ENCODE measurements at regions not wholly inside any gene's neighbourhood (a gene's known extent, or its start where the extent isn't known, plus 50 kb on each side); places are given as distances from the start of the nearest gene placed in this dataset.

DNA sequence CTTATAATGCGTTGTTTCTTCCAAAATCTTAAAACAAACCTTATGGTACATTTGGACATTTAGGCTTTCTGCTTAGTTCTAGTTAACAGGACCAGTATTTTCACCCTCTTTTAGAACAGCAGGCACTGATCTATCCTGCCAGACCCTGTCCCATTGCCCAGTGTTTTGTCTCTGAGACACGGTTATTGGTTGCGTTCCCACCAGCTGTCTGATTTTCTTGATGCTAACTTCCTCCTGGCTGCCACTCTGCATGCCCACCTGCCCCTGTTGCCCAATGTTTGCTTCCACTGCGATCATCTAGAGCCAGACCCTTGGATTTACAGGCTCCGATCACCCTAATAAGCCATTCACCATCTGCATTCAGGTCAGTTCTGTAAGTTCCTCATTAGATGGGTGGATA, 506.0 kb upstream of the CDH6 start:
- H3K27me3 ChIP-seq: no peaks in the 10 kb centered on the region
- no peak for DNase-seq (ENCODE audit: extremely low spot score)
- no peak overlapping the region for H3K27ac ChIP-seq (replicated peaks in 1 of 4)
- intact Hi-C loops (cut with DNase I): no loop called here
- 73% methylated on average over 5 of the region's 5 CpGs for whole genome bisulfite sequencing
- H3K4me3 ChIP-seq: no peak overlapping the region
- no peak for TF ChIP-seq POLR2A (IDR thresholded peaks at IDR 0.05; ENCODE audit: low read depth)
- H3K9me3 ChIP-seq: no peaks in the 10 kb centered on the region
- no peaks in the 10 kb centered on the region for H3K4me1 ChIP-seq
- no peaks in the 10 kb centered on the region for H3K36me3 ChIP-seq

DNA sequence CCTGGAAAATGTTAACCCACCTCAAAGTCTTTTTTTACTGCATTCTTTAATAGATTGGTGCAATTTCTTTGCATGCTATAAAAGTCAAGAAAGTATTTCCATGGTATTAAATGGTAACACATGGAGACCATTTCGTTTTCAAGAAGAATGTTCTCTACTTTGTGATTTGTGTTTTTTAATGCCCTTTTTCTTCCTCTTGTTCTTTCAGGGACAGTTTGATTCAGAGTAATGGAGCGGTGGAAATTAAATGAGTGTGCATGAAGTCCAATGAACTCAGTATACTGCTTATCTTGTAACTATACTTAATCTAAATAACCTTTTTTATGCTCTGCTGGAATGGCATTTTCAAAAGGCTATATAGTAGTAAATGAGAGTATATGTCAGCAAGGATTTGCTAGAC, 507.0 kb upstream of the CDH6 start:
- no peak overlapping the region for H3K4me3 ChIP-seq
- TF ChIP-seq, protein P1, sequence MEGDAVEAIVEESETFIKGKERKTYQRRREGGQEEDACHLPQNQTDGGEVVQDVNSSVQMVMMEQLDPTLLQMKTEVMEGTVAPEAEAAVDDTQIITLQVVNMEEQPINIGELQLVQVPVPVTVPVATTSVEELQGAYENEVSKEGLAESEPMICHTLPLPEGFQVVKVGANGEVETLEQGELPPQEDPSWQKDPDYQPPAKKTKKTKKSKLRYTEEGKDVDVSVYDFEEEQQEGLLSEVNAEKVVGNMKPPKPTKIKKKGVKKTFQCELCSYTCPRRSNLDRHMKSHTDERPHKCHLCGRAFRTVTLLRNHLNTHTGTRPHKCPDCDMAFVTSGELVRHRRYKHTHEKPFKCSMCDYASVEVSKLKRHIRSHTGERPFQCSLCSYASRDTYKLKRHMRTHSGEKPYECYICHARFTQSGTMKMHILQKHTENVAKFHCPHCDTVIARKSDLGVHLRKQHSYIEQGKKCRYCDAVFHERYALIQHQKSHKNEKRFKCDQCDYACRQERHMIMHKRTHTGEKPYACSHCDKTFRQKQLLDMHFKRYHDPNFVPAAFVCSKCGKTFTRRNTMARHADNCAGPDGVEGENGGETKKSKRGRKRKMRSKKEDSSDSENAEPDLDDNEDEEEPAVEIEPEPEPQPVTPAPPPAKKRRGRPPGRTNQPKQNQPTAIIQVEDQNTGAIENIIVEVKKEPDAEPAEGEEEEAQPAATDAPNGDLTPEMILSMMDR (IDR thresholded peaks at IDR 0.05): no peak
- no peak for TF ChIP-seq POLR2A (IDR thresholded peaks at IDR 0.05; ENCODE audit: low read depth)
- TF ChIP-seq EP300 (IDR thresholded peaks at IDR 0.05): no peak
- no peak for TF ChIP-seq POLR2AphosphoS5 (IDR thresholded peaks at IDR 0.05)
- WGBS: 72% methylated on average over 2 of the region's 2 CpGs

DNA sequence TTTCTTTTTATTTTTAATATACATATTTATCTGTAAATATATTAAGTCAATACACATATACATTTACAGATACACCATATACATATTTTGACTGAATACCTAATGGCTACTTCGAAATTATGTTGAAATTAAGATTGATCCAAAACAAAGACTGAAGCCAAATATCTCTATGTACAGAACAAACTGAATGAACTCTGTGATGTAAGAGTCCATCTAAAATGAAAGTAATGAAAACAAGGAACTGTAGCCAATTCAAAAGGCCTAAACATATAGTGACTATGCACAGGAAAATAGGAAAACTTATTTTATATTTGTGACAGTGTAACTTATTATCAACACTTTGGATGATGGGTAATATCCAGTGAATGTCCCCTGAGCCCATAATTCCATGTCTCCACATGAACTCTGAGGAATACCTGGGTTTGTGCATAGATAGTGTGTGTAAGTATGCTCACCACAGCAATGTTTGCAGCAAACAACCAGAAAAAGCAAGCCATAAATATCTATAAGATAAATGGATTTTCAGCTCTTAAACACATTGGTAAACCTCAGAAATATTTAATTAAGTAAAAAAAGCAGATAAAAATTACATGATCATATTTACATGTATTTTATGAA, 517.2 kb upstream of the CDH6 start:
- H3K4me1 ChIP-seq: no peaks in the 10 kb centered on the region
- no peak overlapping the region for H3K4me3 ChIP-seq
- no peak overlapping the region for H3K27ac ChIP-seq (replicated peaks in 1 of 4)
- peaks cover 0 to 10% (median 2%) of the 10 kb centered on the region in 4 donors for H3K9me3 ChIP-seq
- WGBS: 68% methylated on average over 1 of the region's 1 CpG
- intact Hi-C loops (cut with DNase I): no loop called here
- H3K27me3 ChIP-seq: no peaks in the 10 kb centered on the region
- DNase-seq (ENCODE audit: extremely low spot score): no peak
- TF ChIP-seq POLR2A (IDR thresholded peaks at IDR 0.05; ENCODE audit: low read depth): no peak
- H3K36me3 ChIP-seq: no peaks in the 10 kb centered on the region

More for the DNA sequence above, 507.0 kb upstream of the CDH6 start:
- Histone ChIP-seq H3K4me1 (no peaks in the 10 kb centered on the region), H3K9me3 (no peaks in the 10 kb centered on the region), H3K27ac (replicated peaks in 1 of 4) (no peak overlapping the region), H3K36me3 (no peaks in the 10 kb centered on the region), H3K27me3 (no peaks in the 10 kb centered on the region)
- no peak for DNase-seq (ENCODE audit: extremely low spot score)
- intact Hi-C loops (cut with DNase I): no loop called here

DNA sequence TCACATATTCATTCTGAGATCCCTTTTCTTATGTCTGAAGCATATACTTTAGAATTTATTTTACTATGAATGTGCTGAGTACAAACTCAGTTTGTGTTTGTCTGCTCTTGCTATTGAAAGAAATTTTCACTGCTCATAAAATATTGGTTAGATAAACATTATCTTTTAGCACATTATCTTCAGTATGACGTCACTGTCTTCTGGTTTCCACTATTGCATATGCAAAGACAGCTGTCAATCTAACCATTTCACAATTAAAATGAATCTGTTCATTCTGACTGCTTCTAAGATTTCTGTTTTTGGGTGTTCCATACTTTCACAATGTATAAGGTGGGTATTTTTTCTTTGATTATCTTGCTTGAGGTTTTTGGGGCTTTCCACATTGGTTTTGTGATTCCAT, 526.2 kb upstream of the CDH6 start:
- Histone ChIP-seq H3K27me3 (no peaks in the 10 kb centered on the region), H3K27ac (replicated peaks in 1 of 4) (no peak overlapping the region), H3K36me3 (no peaks in the 10 kb centered on the region), H3K9me3 (no peaks in the 10 kb centered on the region), H3K4me3 (no peak overlapping the region), H3K4me1 (no peaks in the 10 kb centered on the region)
- DNase-seq (ENCODE audit: extremely low spot score): no peak
- intact Hi-C loops (cut with DNase I): no loop called here
- TF ChIP-seq POLR2AphosphoS5 (IDR thresholded peaks at IDR 0.05) (no peak), EP300 (IDR thresholded peaks at IDR 0.05) (no peak), POLR2A (IDR thresholded peaks at IDR 0.05; ENCODE audit: low read depth) (no peak)
- TF ChIP-seq, protein P1 (IDR thresholded peaks at IDR 0.05): no peak
- 46% methylated on average over 1 of the region's 1 CpG for WGBS

DNA sequence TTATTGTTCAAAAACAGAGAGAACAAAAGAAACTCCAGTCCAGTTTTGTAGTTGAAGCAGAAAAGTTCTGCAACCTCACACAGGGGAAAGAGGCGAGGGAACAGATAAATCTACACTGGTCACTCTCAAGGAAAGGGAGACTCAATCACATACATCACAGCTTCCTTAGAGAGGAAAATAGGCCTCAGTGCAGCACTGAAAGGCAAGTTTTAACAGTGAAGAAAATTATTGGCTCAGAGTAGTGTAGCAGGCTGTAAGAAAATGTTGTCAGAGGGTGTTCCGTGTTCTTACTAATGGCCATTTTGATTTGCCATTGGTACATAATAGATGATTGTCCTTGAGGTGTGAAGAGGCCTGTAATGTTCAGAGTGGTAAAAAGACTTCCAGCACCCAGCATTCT, 530.0 kb upstream of the CDH6 start:
- no peaks in the 10 kb centered on the region for H3K9me3 ChIP-seq
- intact Hi-C loops (cut with DNase I): no loop called here
- H3K4me1 ChIP-seq: no peaks in the 10 kb centered on the region
- H3K27ac ChIP-seq (replicated peaks in 1 of 4): no peak overlapping the region
- DNase-seq (ENCODE audit: extremely low spot score): no peak
- H3K27me3 ChIP-seq: no peaks in the 10 kb centered on the region
- H3K36me3 ChIP-seq: no peaks in the 10 kb centered on the region
- H3K4me3 ChIP-seq: no peak overlapping the region
- 78% methylated on average over 2 of the region's 2 CpGs for WGBS
- TF ChIP-seq EP300 (IDR thresholded peaks at IDR 0.05) (no peak), POLR2AphosphoS5 (IDR thresholded peaks at IDR 0.05) (no peak), POLR2A (IDR thresholded peaks at IDR 0.05; ENCODE audit: low read depth) (no peak)
- TF ChIP-seq, protein P1 (IDR thresholded peaks at IDR 0.05): no peak

DNA sequence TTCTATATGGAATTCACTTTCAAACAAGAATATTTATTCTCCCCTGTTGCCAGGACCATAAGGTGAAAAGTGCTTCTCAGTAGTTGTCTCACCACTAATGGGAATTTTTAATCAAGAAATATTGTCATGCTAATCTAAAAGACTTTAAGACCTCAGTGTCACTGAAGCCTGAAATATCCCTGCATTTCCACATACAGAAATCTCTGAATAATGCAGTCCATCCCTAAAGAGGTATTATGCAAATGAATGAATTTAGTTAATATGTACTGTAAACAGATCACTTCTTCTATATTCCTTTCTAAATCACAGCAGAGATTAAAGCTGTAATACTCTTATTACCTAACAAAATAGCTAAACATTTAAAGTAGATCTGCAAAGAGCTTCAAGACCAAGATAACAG, 531.1 kb upstream of the CDH6 start:
- H3K27me3 ChIP-seq: no peaks in the 10 kb centered on the region
- no peak overlapping the region for H3K27ac ChIP-seq (replicated peaks in 1 of 4)
- no peak for DNase-seq (ENCODE audit: extremely low spot score)
- H3K36me3 ChIP-seq: no peaks in the 10 kb centered on the region
- TF ChIP-seq, protein P1 (IDR thresholded peaks at IDR 0.05): no peak
- TF ChIP-seq POLR2AphosphoS5 (IDR thresholded peaks at IDR 0.05) (no peak), POLR2A (IDR thresholded peaks at IDR 0.05; ENCODE audit: low read depth) (no peak), EP300 (IDR thresholded peaks at IDR 0.05) (no peak)
- intact Hi-C loops (cut with DNase I): no loop called here
- H3K4me1 ChIP-seq: no peaks in the 10 kb centered on the region
- no peak overlapping the region for H3K4me3 ChIP-seq
- no peaks in the 10 kb centered on the region for H3K9me3 ChIP-seq
